Left renal pelvis (tissue), 4 donors: ENCODE measurements at regions not wholly inside any gene's neighbourhood (a gene's known extent, or its start where the extent isn't known, plus 50 kb on each side); places are given as distances from the start of the nearest gene placed in this dataset.

Experiments
- DNase-seq, 4 donors: peaks; one replicate each; pipeline ENCODE4 v3.0.0-alpha.2; 2013; ENCODE audit warnings: low read depth in 4 of 4, low spot score in 3 of 4

GRCh38 chr12:114744691-114745090 lies 60.7 kb upstream of the TBX3 start:
- no peak for DNase-seq

GRCh38 chr12:114744285-114744684 lies 60.3 kb upstream of the TBX3 start:
- DNase-seq: no peak

GRCh38 chr12:114743799-114744198 lies 59.8 kb upstream of the TBX3 start:
- DNase-seq: no peak

GRCh38 chr12:114743289-114743688 lies 59.3 kb upstream of the TBX3 start:
- no peak for DNase-seq

GRCh38 chr12:114742363-114742762 lies 58.4 kb upstream of the TBX3 start:
- no peak for DNase-seq

GRCh38 chr12:114741940-114742339 lies 58.0 kb upstream of the TBX3 start:
- DNase-seq: no peak

GRCh38 chr12:114740448-114740847 lies 56.5 kb upstream of the TBX3 start:
- no peak for DNase-seq

GRCh38 chr12:114738460-114739184 lies 54.6 kb upstream of the TBX3 start:
- no peak for DNase-seq

- no peak for DNase-seq
Observed at GRCh38 chr12:114735680-114736374, 51.9 kb upstream of the TBX3 start.

GRCh38 chr12:114735011-114735410 lies 51.0 kb upstream of the TBX3 start:
- DNase-seq: no peak

GRCh38 chr12:114733919-114734318 lies 49.9 kb upstream of the TBX3 start:
- no peak for DNase-seq
